Common myeloid progenitor, CD34-positive (primary cell): ENCODE measurements at regions not wholly inside any gene's neighbourhood (a gene's known extent, or its start where the extent isn't known, plus 50 kb on each side); places are given as distances from the start of the nearest gene placed in this dataset.

ENCODE experiments used
- CTCF ChIA-PET: fragments of 350-600 bp; sonication (Branson Sonifier 250); formaldehyde crosslinking; loops from one replicate; lab custom pipeline; 2021; ENCODE audit warnings: antibody characterized with exemption; lab: Charles Lee
- POLR2A ChIA-PET: fragments of 350-600 bp; sonication (Branson Sonifier 250); formaldehyde crosslinking; loops from one replicate; lab custom pipeline; 2021; ENCODE audit warnings: antibody characterized with exemption; lab: Charles Lee
- DNase-seq, 3 donors: peaks; one replicate each; pipeline versions ENCODE4 v3.0.0 to v3.0.0-alpha.2; 2013
- H3K27ac ChIP-seq, 2 experiments: 1 replicate in 1 of 2; 2 replicates in 1 of 2; pipeline ENCODE4 v1.7.0; 2013; ENCODE audit warnings: inconsistent platforms in 2 of 2, low read length in 2 of 2, mild to moderate bottlenecking in 2 of 2, low read depth in 1 of 2, moderate library complexity in 1 of 2; ENCODE audit not compliant: severe bottlenecking in 2 of 2, insufficient read depth in 1 of 2, poor library complexity in 1 of 2
- H3K27me3 ChIP-seq, 5 experiments: replicated peaks in 2 of 5; 1 replicate in 3 of 5; 2 replicates in 2 of 5; pipeline versions ENCODE4 v1.6.1 to v1.7.0; 2013; ENCODE audit warnings: low read length in 4 of 5, mild to moderate bottlenecking in 2 of 5, moderate library complexity in 2 of 5, inconsistent platforms in 1 of 5; ENCODE audit not compliant: insufficient read depth in 5 of 5, control insufficient read depth in 4 of 5
- H3K36me3 ChIP-seq, 4 experiments: 1 replicate in 2 of 4; 2 replicates in 2 of 4; pipeline versions ENCODE4 v1.6.1 to v1.7.0; 2013; ENCODE audit warnings: low read length in 3 of 4, control low read depth in 1 of 4, mild to moderate bottlenecking in 1 of 4; ENCODE audit not compliant: control insufficient read depth in 4 of 4, insufficient read depth in 4 of 4
- H3K4me1 ChIP-seq, 4 experiments: 1 replicate in 3 of 4; 2 replicates in 1 of 4; pipeline versions ENCODE4 v1.6.1 to v1.7.1; 2013; ENCODE audit warnings: low read length in 3 of 4, mild to moderate bottlenecking in 3 of 4, control low read depth in 1 of 4, inconsistent platforms in 1 of 4, moderate library complexity in 1 of 4; ENCODE audit not compliant: control insufficient read depth in 4 of 4, insufficient read depth in 4 of 4; ENCODE audit errors: control extremely low read depth in 1 of 4
- H3K4me3 ChIP-seq, 7 experiments: 1 replicate in 4 of 7; 2 replicates in 3 of 7; pipeline versions ENCODE4 v1.5.1 to v1.7.0; 2013; ENCODE audit warnings: mild to moderate bottlenecking in 7 of 7, low read length in 6 of 7, moderate library complexity in 6 of 7, inconsistent platforms in 2 of 7, low read depth in 2 of 7, control low read depth in 1 of 7; ENCODE audit not compliant: insufficient read depth in 4 of 7, control insufficient read depth in 1 of 7; ENCODE audit errors: extremely low read depth in 1 of 7
- H3K9me3 ChIP-seq, 5 experiments: 1 replicate in 4 of 5; 2 replicates in 1 of 5; pipeline versions ENCODE4 v1.6.1 to v1.7.1; 2013; ENCODE audit warnings: low read length in 4 of 5, mild to moderate bottlenecking in 2 of 5, inconsistent platforms in 1 of 5, low read depth in 1 of 5, moderate library complexity in 1 of 5; ENCODE audit not compliant: control insufficient read depth in 4 of 5, insufficient read depth in 2 of 5; ENCODE audit errors: control extremely low read depth in 1 of 5
- WGBS: methylation state at CpG from one replicate; pipeline ENCODE4 v1.1.5; 2013; ENCODE audit not compliant: insufficient coverage; 5-methylcytosine and 5-hydroxymethylcytosine counted together

GRCh38 chr13:30091035-30091434 lies 216.3 kb downstream of the KATNAL1 start:
- Histone ChIP-seq H3K27ac (no peak overlapping the region), H3K36me3 (no peaks in the 10 kb centered on the region), H3K4me1 (no peaks in the 10 kb centered on the region), H3K27me3 (no peaks in the 10 kb centered on the region), H3K4me3 (no peak overlapping the region), H3K9me3 (peaks cover 0 to 3% (median 0%) of the 10 kb centered on the region in 5 experiments)
- WGBS = 100% methylated on average over 1 of the region's 2 CpGs
- ChIA-PET POLR2A (no interaction called here), CTCF (no interaction called here)
- DNase-seq = no peak

GRCh38 chr13:30088312-30088855 lies 219.0 kb downstream of the KATNAL1 start:
- peaks cover 0 to 4% (median 3%) of the 10 kb centered on the region in 5 experiments for H3K9me3 ChIP-seq
- no peak overlapping the region for H3K27ac ChIP-seq
- no peaks in the 10 kb centered on the region for H3K36me3 ChIP-seq
- H3K27me3 ChIP-seq = no peaks in the 10 kb centered on the region
- H3K4me1 ChIP-seq = no peaks in the 10 kb centered on the region
- peak in 2 of 3 donors; percentile 73 to 79 for DNase-seq
- POLR2A ChIA-PET = no interaction called here
- WGBS = 100% methylated on average over 1 of the region's 5 CpGs
- CTCF ChIA-PET = no interaction called here
- no peak overlapping the region for H3K4me3 ChIP-seq

GRCh38 chr13:30085087-30085486 lies 222.3 kb downstream of the KATNAL1 start:
- no peaks in the 10 kb centered on the region for H3K27me3 ChIP-seq
- H3K27ac ChIP-seq = no peak overlapping the region
- no peak overlapping the region for H3K4me3 ChIP-seq
- H3K9me3 ChIP-seq = peaks cover 1 to 4% (median 3%) of the 10 kb centered on the region in 5 experiments
- no peaks in the 10 kb centered on the region for H3K36me3 ChIP-seq
- 91% methylated on average over 1 of the region's 1 CpG for WGBS
- POLR2A ChIA-PET = interaction anchor here (0.6 kb wide), 1 partner anchor 718 kb away, joined by 4 read pairs; no protein-coding TSS in a partner anchor
- CTCF ChIA-PET = interaction anchor here (0.8 to 1.0 kb wide), 3 partner anchors 14 to 314 kb away, joined by 3 read pairs; no protein-coding TSS in a partner anchor
- no peak for DNase-seq
- no peaks in the 10 kb centered on the region for H3K4me1 ChIP-seq

- ChIA-PET CTCF (no interaction called here), POLR2A (no interaction called here)
- no peak for DNase-seq
- Histone ChIP-seq H3K27me3 (no peaks in the 10 kb centered on the region), H3K9me3 (peaks cover 0 to 4% (median 2%) of the 10 kb centered on the region in 5 experiments), H3K4me3 (no peak overlapping the region), H3K27ac (no peak overlapping the region), H3K36me3 (no peaks in the 10 kb centered on the region), H3K4me1 (peaks cover 0 to 8% (median 6%) of the 10 kb centered on the region in 4 experiments)
- 100% methylated on average over 2 of the region's 5 CpGs for WGBS
Measured at GRCh38 chr13:30082391-30082790, 225.0 kb downstream of the KATNAL1 start.

- ChIA-PET CTCF (no interaction called here), POLR2A (no interaction called here)
- Histone ChIP-seq H3K27me3 (no peaks in the 10 kb centered on the region), H3K4me3 (no peak overlapping the region), H3K4me1 (peaks cover 0 to 13% (median 10%) of the 10 kb centered on the region in 4 experiments), H3K9me3 (peaks cover 0 to 4% (median 2%) of the 10 kb centered on the region in 5 experiments), H3K36me3 (no peaks in the 10 kb centered on the region), H3K27ac (no peak overlapping the region)
- no peak for DNase-seq
Measured at GRCh38 chr13:30081331-30081730, 226.0 kb downstream of the KATNAL1 start.

GRCh38 chr13:30079501-30079900 lies 227.8 kb downstream of the KATNAL1 start:
- peaks cover 0 to 2% (median 0%) of the 10 kb centered on the region in 5 experiments for H3K9me3 ChIP-seq
- DNase-seq = no peak
- WGBS = 92% methylated on average over 8 of the region's 9 CpGs
- CTCF ChIA-PET = interaction anchor here (1.0 to 1.4 kb wide), 2 partner anchors 10 to 32 kb away, joined by 3 to 4 read pairs; no protein-coding TSS in a partner anchor
- POLR2A ChIA-PET = no interaction called here
- no peaks in the 10 kb centered on the region for H3K36me3 ChIP-seq
- H3K27ac ChIP-seq = no peak overlapping the region
- no peak overlapping the region for H3K4me3 ChIP-seq
- H3K27me3 ChIP-seq = no peaks in the 10 kb centered on the region
- peaks cover 0 to 13% (median 10%) of the 10 kb centered on the region in 4 experiments for H3K4me1 ChIP-seq

GRCh38 chr13:30078059-30078458 lies 227.6 kb upstream of the UBL3 start:
- Histone ChIP-seq H3K27me3 (no peaks in the 10 kb centered on the region), H3K9me3 (peaks cover 0 to 2% (median 0%) of the 10 kb centered on the region in 5 experiments), H3K4me1 (peaks cover 0 to 13% (median 10%) of the 10 kb centered on the region in 4 experiments), H3K36me3 (no peaks in the 10 kb centered on the region), H3K4me3 (no peak overlapping the region), H3K27ac (no peak overlapping the region)
- 91% methylated on average over 6 of the region's 10 CpGs for WGBS
- CTCF ChIA-PET = interaction anchor here (1.3 to 1.4 kb wide), 2 partner anchors 8 to 306 kb away, joined by 4 to 6 read pairs; no protein-coding TSS in a partner anchor
- DNase-seq = peak in 2 of 3 donors; percentile 20 to 27
- POLR2A ChIA-PET = no interaction called here
